ENCODE measurements at regions not wholly inside any gene's neighbourhood (a gene's known extent, or its start where the extent isn't known, plus 50 kb on each side); places are given as distances from the start of the nearest gene placed in this dataset.
A peak's percentile ranks its signal among the peaks of the same experiment; 100 is the strongest.

DNA sequence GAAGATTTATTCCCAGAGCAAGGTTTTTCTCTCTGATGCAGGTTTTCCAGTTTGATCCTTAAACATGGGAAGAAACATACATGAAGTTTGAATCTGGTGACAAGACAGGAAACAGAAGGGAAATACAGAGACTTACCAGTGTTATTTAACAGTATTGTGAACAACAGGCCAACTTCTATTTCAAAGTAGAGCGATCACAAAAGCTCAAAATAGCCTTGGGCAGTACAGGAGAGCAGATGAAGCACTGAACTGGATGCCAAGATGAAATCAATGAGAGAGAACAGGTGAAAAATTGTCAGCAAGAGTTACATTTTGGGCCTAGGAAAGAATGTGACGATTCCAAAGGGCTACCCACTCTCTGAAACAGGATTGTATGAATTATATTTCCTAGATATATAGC is 114.8 kb upstream of the PTPRK start:
- TF ChIP-seq POLR2AphosphoS5 (IDR thresholded peaks at IDR 0.05), result no peak
- TF ChIP-seq EP300 (IDR thresholded peaks at IDR 0.05; ENCODE audit: low read depth), result no peak
- TF ChIP-seq, protein P1, sequence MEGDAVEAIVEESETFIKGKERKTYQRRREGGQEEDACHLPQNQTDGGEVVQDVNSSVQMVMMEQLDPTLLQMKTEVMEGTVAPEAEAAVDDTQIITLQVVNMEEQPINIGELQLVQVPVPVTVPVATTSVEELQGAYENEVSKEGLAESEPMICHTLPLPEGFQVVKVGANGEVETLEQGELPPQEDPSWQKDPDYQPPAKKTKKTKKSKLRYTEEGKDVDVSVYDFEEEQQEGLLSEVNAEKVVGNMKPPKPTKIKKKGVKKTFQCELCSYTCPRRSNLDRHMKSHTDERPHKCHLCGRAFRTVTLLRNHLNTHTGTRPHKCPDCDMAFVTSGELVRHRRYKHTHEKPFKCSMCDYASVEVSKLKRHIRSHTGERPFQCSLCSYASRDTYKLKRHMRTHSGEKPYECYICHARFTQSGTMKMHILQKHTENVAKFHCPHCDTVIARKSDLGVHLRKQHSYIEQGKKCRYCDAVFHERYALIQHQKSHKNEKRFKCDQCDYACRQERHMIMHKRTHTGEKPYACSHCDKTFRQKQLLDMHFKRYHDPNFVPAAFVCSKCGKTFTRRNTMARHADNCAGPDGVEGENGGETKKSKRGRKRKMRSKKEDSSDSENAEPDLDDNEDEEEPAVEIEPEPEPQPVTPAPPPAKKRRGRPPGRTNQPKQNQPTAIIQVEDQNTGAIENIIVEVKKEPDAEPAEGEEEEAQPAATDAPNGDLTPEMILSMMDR (IDR thresholded peaks at IDR 0.05), result no peak
- TF ChIP-seq POLR2A (IDR thresholded peaks at IDR 0.05), result no peak
- H3K4me1 ChIP-seq, result no peaks in the 10 kb centered on the region
- WGBS, 2 donors (ENCODE audit: low coverage in 1 of 2), result 78 to 85% methylated on average over 2 of the region's 2 CpGs
- no peaks in the 10 kb centered on the region for H3K27me3 ChIP-seq
- no peak overlapping the region for H3K4me3 ChIP-seq
- no peaks in the 10 kb centered on the region for H3K36me3 ChIP-seq
- no peaks in the 10 kb centered on the region for H3K9me3 ChIP-seq
- no peak for DNase-seq
- intact Hi-C loops (cut with DNase I; ENCODE audit: low total_unique reads), result no loop called here
- in situ Hi-C loops (cut with MboI; ENCODE audit: low pct_ligation_motif_present in 1 of 4, low pct_unique_long_range_greater_than_20kb in 1 of 4, low sequenced_read_pairs in 3 of 4), result no loop called here
- H3K27ac ChIP-seq, result no peak overlapping the region

DNA sequence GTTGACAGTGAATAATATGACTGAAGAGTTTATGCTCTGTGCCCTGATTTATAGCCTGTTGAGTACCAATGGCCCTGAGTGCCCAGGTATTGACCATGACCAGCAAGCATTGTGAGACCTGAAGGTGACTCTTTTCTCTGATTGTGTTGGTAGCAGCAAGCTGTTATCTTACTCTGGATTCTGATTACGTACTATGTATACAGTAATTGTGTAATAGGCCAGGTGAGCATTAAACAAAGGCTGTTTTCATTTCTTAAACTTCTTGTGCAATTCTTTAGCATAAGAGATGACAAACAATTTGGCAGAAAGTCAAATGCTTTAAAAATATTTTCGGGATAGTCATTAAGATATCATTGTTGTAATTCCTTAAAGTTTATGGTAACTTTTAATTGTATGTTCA is 111.7 kb upstream of the PTPRK start:
- Histone ChIP-seq H3K27ac (no peak overlapping the region), H3K27me3 (no peaks in the 10 kb centered on the region), H3K9me3 (no peaks in the 10 kb centered on the region), H3K36me3 (no peaks in the 10 kb centered on the region), H3K4me3 (no peak overlapping the region), H3K4me1 (no peaks in the 10 kb centered on the region)
- intact Hi-C loops (cut with DNase I; ENCODE audit: low total_unique reads), result no loop called here
- DNase-seq, result no peak
- no peak for TF ChIP-seq POLR2AphosphoS5 (IDR thresholded peaks at IDR 0.05)
- 53% methylated on average over 2 of the region's 2 CpGs; no CpG with 5 or more reads in 1 of the 2 donors for WGBS, 2 donors (ENCODE audit: low coverage in 1 of 2)
- in situ Hi-C loops (cut with MboI; ENCODE audit: low pct_ligation_motif_present in 1 of 4, low pct_unique_long_range_greater_than_20kb in 1 of 4, low sequenced_read_pairs in 3 of 4), result no loop called here

DNA sequence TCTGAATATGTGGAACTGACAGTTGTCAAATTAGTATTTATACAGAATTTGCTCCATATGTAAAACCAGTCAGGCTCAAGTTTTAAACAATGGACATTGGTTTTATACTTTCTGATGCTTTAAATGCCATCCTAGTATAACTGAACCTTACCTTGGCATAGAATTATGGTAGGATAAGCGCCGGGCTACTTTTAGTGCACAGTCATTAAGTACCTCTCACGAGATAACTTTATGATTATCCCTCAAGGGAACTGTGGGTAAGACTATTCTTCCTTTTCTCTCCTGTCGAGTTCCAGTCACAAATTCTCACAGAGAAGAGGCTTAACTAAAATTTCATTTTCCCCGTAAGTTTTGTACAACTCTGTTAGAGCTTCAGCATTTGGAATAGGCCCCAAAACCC is 110.6 kb upstream of the PTPRK start:
- in situ Hi-C loops (cut with MboI; ENCODE audit: low pct_ligation_motif_present in 1 of 4, low pct_unique_long_range_greater_than_20kb in 1 of 4, low sequenced_read_pairs in 3 of 4), result no loop called here
- Histone ChIP-seq H3K9me3 (no peaks in the 10 kb centered on the region), H3K4me3 (no peak overlapping the region), H3K27me3 (no peaks in the 10 kb centered on the region), H3K27ac (no peak overlapping the region), H3K4me1 (no peaks in the 10 kb centered on the region), H3K36me3 (no peaks in the 10 kb centered on the region)
- TF ChIP-seq, protein P1 (IDR thresholded peaks at IDR 0.05), result no peak
- no peak for TF ChIP-seq POLR2AphosphoS5 (IDR thresholded peaks at IDR 0.05)
- no peak for TF ChIP-seq POLR2A (IDR thresholded peaks at IDR 0.05)
- TF ChIP-seq EP300 (IDR thresholded peaks at IDR 0.05; ENCODE audit: low read depth), result no peak
- 72 to 77% methylated on average over 5 of the region's 5 CpGs for WGBS, 2 donors (ENCODE audit: low coverage in 1 of 2)
- no peak for DNase-seq
- intact Hi-C loops (cut with DNase I; ENCODE audit: low total_unique reads), result no loop called here

DNA sequence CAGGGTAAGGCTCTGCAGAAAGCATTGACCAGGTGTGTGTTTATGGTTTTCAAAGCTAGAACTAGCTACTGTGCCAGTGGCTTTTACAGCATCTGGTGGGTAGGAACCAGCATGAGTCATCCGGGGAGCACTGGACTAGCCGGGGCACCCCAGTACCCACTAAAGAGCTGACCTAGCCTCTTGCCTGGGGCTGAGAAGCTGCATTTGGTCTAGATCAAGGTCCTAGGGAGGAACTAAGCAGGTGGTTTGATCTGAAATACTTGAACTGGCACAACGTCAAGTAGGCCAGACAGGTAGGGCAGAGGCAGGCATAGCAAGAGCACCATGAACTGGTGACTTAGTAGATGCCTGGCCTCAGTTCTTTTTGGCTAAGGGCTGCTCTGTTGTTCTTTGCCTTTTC is 109.8 kb upstream of the PTPRK start:
- intact Hi-C loops (cut with DNase I; ENCODE audit: low total_unique reads), result no loop called here
- H3K36me3 ChIP-seq, result no peaks in the 10 kb centered on the region
- no peaks in the 10 kb centered on the region for H3K9me3 ChIP-seq
- no peak overlapping the region for H3K27ac ChIP-seq
- 54% methylated on average over 3 of the region's 3 CpGs; no CpG with 5 or more reads in 1 of the 2 donors for whole genome bisulfite sequencing, 2 donors (ENCODE audit: low coverage in 1 of 2)
- TF ChIP-seq EP300 (IDR thresholded peaks at IDR 0.05; ENCODE audit: low read depth) (no peak), POLR2A (IDR thresholded peaks at IDR 0.05) (no peak), POLR2AphosphoS5 (IDR thresholded peaks at IDR 0.05) (no peak)
- TF ChIP-seq, protein P1 (IDR thresholded peaks at IDR 0.05), result no peak
- no peaks in the 10 kb centered on the region for H3K4me1 ChIP-seq
- no peaks in the 10 kb centered on the region for H3K27me3 ChIP-seq
- in situ Hi-C loops (cut with MboI; ENCODE audit: low pct_ligation_motif_present in 1 of 4, low pct_unique_long_range_greater_than_20kb in 1 of 4, low sequenced_read_pairs in 3 of 4), result no loop called here
- peak; percentile 7 for DNase-seq
- H3K4me3 ChIP-seq, result no peak overlapping the region

DNA sequence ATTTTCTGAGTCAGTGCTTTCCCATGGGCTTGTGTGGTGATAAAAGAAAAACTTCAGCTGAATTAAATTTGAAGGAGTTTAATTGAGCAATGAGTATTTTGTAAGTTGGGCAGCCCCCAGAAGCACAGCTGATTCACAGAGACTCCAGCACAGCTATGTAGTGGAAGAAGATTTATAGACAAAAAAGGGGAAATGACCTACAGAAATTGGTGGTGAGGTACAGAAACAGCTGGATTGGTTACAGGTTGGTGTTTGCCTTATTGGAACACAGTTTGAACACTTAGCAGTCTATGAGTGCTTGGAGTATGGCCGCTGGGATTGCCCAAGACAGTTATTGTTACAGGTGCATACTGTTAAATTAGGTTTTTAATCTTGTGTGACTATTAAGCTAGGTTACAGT is 96.9 kb upstream of the PTPRK start:
- no peaks in the 10 kb centered on the region for H3K27me3 ChIP-seq
- in situ Hi-C loops (cut with MboI; ENCODE audit: low pct_ligation_motif_present in 1 of 4, low pct_unique_long_range_greater_than_20kb in 1 of 4, low sequenced_read_pairs in 3 of 4), result no loop called here
- DNase-seq, result no peak
- H3K9me3 ChIP-seq, result no peaks in the 10 kb centered on the region
- H3K4me3 ChIP-seq, result no peak overlapping the region
- TF ChIP-seq, protein P1 (IDR thresholded peaks at IDR 0.05), result no peak
- TF ChIP-seq POLR2AphosphoS5 (IDR thresholded peaks at IDR 0.05), result no peak
- TF ChIP-seq EP300 (IDR thresholded peaks at IDR 0.05; ENCODE audit: low read depth), result no peak
- 71% methylated on average over 1 of the region's 1 CpG; no CpG with 5 or more reads in 1 of the 2 donors for WGBS, 2 donors (ENCODE audit: low coverage in 1 of 2)
- H3K4me1 ChIP-seq, result no peaks in the 10 kb centered on the region
- H3K27ac ChIP-seq, result no peak overlapping the region
- intact Hi-C loops (cut with DNase I; ENCODE audit: low total_unique reads), result no loop called here
- H3K36me3 ChIP-seq, result no peaks in the 10 kb centered on the region

All from transverse colon (tissue), 4 donors.